Suprapubic skin (tissue), 4 donors: ENCODE measurements at regions not wholly inside any gene's neighbourhood (a gene's known extent, or its start where the extent isn't known, plus 50 kb on each side); places are given as distances from the start of the nearest gene placed in this dataset.

Source experiments
- DNase-seq, 2 donors: peaks; one replicate each; pipeline ENCODE4 v3.0.0-alpha.2; 2019; ENCODE audit warnings: low spot score in 2 of 2
- H3K27ac ChIP-seq: fragments of 200-600 bp; sonication (generic); one replicate; pipeline ENCODE4 v1.5.1; 2019
- H3K27me3 ChIP-seq: fragments of 200-600 bp; sonication (generic); one replicate; pipeline ENCODE4 v1.5.1; 2019
- H3K36me3 ChIP-seq: fragments of 200-600 bp; sonication (generic); one replicate; pipeline ENCODE4 v1.5.1; 2019
- H3K4me1 ChIP-seq: fragments of 200-600 bp; sonication (generic); one replicate; pipeline ENCODE4 v1.5.1; 2019
- H3K4me3 ChIP-seq: fragments of 200-600 bp; sonication (generic); one replicate; pipeline ENCODE4 v1.5.1; 2019; ENCODE audit warnings: mild to moderate bottlenecking
- H3K9me3 ChIP-seq: fragments of 200-600 bp; sonication (generic); one replicate; pipeline ENCODE4 v1.5.1; 2019
- CTCF ChIP-seq, 2 donors: fragments of 200-600 bp in 1 of 2; fragments of 450-650 bp in 1 of 2; sonication (generic) in 1 of 2; IDR thresholded peaks; one replicate each; pipeline ENCODE4 v1.5.1; 2016 to 2019; ENCODE audit warnings: antibody characterized with exemption in 2 of 2, mild to moderate bottlenecking in 1 of 2, moderate library complexity in 1 of 2
- EP300 ChIP-seq: sonication (generic); formaldehyde crosslinking; IDR thresholded peaks from one replicate; pipeline ENCODE4 v1.6.1; 2017; ENCODE audit warnings: antibody characterized with exemption
- POLR2A ChIP-seq, 2 donors: fragments of 450-650 bp; IDR thresholded peaks; one replicate each; pipeline ENCODE4 v1.6.1; 2017; ENCODE audit warnings: antibody characterized with exemption in 2 of 2, mild to moderate bottlenecking in 2 of 2, moderate library complexity in 2 of 2
- POLR2AphosphoS5 ChIP-seq, 3 donors: sonication (generic); formaldehyde crosslinking; IDR thresholded peaks; one replicate each; pipeline ENCODE4 v1.6.1; 2017; ENCODE audit warnings: antibody characterized with exemption in 3 of 3
- WGBS: methylation state at CpG from one replicate; pipeline ENCODE4 v1.1.5; 2018; 5-methylcytosine and 5-hydroxymethylcytosine counted together

- no peaks in the 10 kb centered on the region for H3K4me1 ChIP-seq
- H3K27ac ChIP-seq: no peak overlapping the region
- no peaks in the 10 kb centered on the region for H3K9me3 ChIP-seq
- no peak for DNase-seq
- no peaks in the 10 kb centered on the region for H3K27me3 ChIP-seq
- WGBS: 100% methylated on average over 1 of the region's 1 CpG
- no peak for TF ChIP-seq EP300
- no peaks in the 10 kb centered on the region for H3K36me3 ChIP-seq
- H3K4me3 ChIP-seq: no peak overlapping the region
These were observed 624.9 kb downstream of the SLITRK6 start for GRCh38 chr13:85174291-85174690.

GRCh38 chr13:85170372-85170771, 628.8 kb downstream of the SLITRK6 start:
- TF ChIP-seq POLR2A (IDR thresholded peaks at IDR 0.05): no peak
- no peak for TF ChIP-seq POLR2AphosphoS5 (IDR thresholded peaks at IDR 0.05)
- no peak for TF ChIP-seq EP300
- TF ChIP-seq CTCF (IDR thresholded peaks at IDR 0.05): no peak
- H3K27me3 ChIP-seq: no peaks in the 10 kb centered on the region
- WGBS: 31% methylated on average over 1 of the region's 1 CpG

GRCh38 chr13:85166891-85167290, 632.3 kb downstream of the SLITRK6 start:
- H3K27ac ChIP-seq: no peak overlapping the region
- no peak for DNase-seq
- TF ChIP-seq POLR2A (IDR thresholded peaks at IDR 0.05) (no peak), EP300 (no peak), CTCF (IDR thresholded peaks at IDR 0.05) (no peak), POLR2AphosphoS5 (IDR thresholded peaks at IDR 0.05) (no peak)
- 62% methylated on average over 1 of the region's 1 CpG for WGBS
- no peak overlapping the region for H3K4me3 ChIP-seq
- H3K9me3 ChIP-seq: peaks cover 6% of the 10 kb centered on the region
- no peaks in the 10 kb centered on the region for H3K27me3 ChIP-seq
- no peaks in the 10 kb centered on the region for H3K4me1 ChIP-seq
- no peaks in the 10 kb centered on the region for H3K36me3 ChIP-seq

More at GRCh38 chr13:85170372-85170771, 628.8 kb downstream of the SLITRK6 start:
- no peaks in the 10 kb centered on the region for H3K9me3 ChIP-seq
- no peaks in the 10 kb centered on the region for H3K36me3 ChIP-seq
- H3K4me3 ChIP-seq: no peak overlapping the region
- DNase-seq: no peak
- H3K27ac ChIP-seq: no peak overlapping the region
- H3K4me1 ChIP-seq: no peaks in the 10 kb centered on the region

GRCh38 chr13:85163063-85163462, 636.2 kb downstream of the SLITRK6 start:
- H3K9me3 ChIP-seq: peaks cover 6% of the 10 kb centered on the region
- H3K4me3 ChIP-seq: no peak overlapping the region
- H3K4me1 ChIP-seq: no peaks in the 10 kb centered on the region
- no peaks in the 10 kb centered on the region for H3K27me3 ChIP-seq
- H3K27ac ChIP-seq: no peak overlapping the region
- no peak for DNase-seq
- WGBS: 100% methylated on average over 1 of the region's 2 CpGs
- no peak for TF ChIP-seq EP300
- no peak for TF ChIP-seq POLR2A (IDR thresholded peaks at IDR 0.05)
- TF ChIP-seq POLR2AphosphoS5 (IDR thresholded peaks at IDR 0.05): no peak
- no peak for TF ChIP-seq CTCF (IDR thresholded peaks at IDR 0.05)
- no peaks in the 10 kb centered on the region for H3K36me3 ChIP-seq

- DNase-seq: no peak
- 64% methylated on average over 4 of the region's 4 CpGs for WGBS
- H3K27ac ChIP-seq: no peak overlapping the region
These were observed 651.2 kb downstream of the SLITRK6 start for GRCh38 chr13:85148009-85148408.

More at GRCh38 chr13:85148009-85148408, 651.2 kb downstream of the SLITRK6 start:
- no peak for TF ChIP-seq POLR2AphosphoS5 (IDR thresholded peaks at IDR 0.05)
- TF ChIP-seq CTCF (IDR thresholded peaks at IDR 0.05): no peak
- TF ChIP-seq EP300: no peak
- TF ChIP-seq POLR2A (IDR thresholded peaks at IDR 0.05): no peak
- H3K4me1 ChIP-seq: no peaks in the 10 kb centered on the region
- H3K27me3 ChIP-seq: no peaks in the 10 kb centered on the region
- no peaks in the 10 kb centered on the region for H3K36me3 ChIP-seq
- no peak overlapping the region for H3K4me3 ChIP-seq
- no peaks in the 10 kb centered on the region for H3K9me3 ChIP-seq
